Renal cortex interstitium (tissue), 11 donors: ENCODE measurements at regions not wholly inside any gene's neighbourhood (a gene's known extent, or its start where the extent isn't known, plus 50 kb on each side); places are given as distances from the start of the nearest gene placed in this dataset.
"Not testable (repeated sequence)": the region's sequence is repeated elsewhere in the genome, so short reads cannot be mapped to it uniquely, and the experiment has no call there.

Experiments used
- DNase-seq, 11 donors: peaks; one replicate each; pipeline ENCODE4 v3.0.0-alpha.2; 2013; ENCODE audit warnings: low read depth in 9 of 11, low spot score in 4 of 11; ENCODE audit errors: extremely low read depth in 1 of 11

DNA sequence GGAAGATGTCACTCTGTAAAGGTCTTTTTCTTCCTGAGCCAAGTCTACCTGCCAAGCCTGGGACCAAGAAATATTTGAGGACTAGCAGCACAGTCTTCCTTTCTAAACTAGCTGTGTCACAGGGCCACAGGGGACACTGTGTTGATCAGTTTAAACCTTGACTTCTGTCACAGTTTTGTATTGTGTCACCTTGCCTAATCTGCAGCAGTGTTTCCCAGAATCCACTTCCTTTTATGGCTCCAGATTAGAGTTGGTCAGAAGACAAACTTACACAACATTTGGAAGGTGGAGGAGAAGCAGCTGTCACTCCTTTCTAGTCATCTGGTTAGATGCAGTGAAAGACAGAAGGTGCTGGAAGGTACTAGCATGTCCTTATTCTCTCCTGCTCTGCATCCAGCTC is 143.1 kb upstream of the BCOR start:
- no peak for DNase-seq

GRCh38 chrX:40237731-40238178 is 140.0 kb upstream of the BCOR start:
- no peak for DNase-seq

DNA sequence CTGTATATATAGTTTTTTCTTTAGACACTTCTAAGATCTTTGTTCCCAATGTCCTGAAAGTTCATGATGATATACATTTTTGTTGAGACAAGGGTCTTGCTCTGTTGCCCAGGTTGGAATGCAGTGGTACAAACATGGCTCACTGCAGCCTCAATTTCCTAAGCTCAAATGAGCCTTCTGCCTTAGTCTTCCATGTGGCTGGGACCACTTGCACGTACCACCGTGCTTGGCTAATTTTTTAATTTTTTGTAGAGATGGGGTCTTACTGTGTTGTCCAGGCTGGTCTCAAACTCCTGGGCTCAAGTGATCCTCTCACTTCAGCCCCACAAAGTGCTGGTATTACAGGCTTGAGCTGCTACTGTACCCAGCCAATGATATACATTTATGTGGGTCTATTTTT is 132.9 kb upstream of the BCOR start:
- DNase-seq = no peak

- DNase-seq = no peak
Measured at GRCh38 chrX:40227125-40227524, 129.4 kb upstream of the BCOR start.

DNA sequence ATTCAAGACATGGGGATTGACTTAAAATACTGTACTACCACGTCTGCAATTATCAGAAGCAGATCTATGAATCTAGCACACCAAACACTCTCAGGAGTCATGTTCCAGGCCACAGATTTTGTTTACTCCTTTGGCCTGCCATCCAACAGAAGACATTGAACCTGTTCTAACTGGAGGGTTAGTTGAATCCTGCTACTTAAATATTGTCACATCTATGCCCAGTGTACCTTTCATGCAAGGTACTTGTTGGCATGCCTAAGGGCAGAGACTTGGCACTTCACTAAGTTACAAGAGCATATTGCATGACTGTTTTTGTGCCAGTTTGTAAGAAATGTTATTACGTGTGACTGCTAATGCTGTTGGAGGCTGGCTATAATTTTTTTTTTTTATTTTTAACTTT is 126.9 kb upstream of the BCOR start:
- no peak for DNase-seq

- DNase-seq = not testable (repeated sequence)
Measured at GRCh38 chrX:40222612-40223011, 124.9 kb upstream of the BCOR start.

DNA sequence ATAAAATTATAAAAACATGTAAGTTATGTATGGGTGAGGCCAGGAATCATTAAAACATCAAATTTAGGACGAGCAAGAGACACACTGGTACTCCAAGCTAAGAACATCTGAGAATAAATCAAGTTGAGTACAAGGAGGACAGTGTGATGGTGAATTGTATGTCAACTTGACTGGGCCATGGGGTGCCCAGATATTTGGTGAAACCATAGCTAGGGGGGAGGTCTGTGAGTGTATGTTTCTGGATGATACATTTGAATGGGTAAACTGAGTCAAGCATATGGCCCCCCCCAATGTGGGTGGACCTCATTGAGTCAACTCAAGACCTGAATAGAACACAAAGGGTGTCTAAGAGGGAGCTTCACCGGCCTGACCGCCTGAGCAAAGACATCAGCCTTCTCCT is 115.3 kb upstream of the BCOR start:
- DNase-seq = no peak

GRCh38 chrX:40209951-40210617 is 112.3 kb upstream of the BCOR start:
- no peak for DNase-seq

DNA sequence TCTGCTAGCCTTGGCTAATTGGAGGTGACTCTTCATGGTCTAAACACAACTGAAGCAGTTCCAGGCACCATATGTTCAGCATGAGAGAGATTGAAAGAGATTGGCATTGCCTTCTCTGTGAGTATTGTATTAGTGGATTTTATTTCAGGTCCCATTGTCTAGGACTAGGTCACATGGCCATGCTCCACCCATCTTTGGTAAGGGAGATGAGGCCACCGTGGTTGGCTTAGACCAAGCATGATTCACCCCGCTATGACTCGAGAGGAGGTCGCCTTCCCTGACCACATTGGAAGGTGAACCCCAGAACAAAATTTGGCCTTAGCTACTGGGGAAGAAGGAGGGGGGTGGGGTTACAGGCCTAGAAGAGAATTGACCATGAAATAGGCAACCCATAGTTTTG is 109.9 kb upstream of the BCOR start:
- DNase-seq = no peak

GRCh38 chrX:40205471-40205870 is 107.7 kb upstream of the BCOR start:
- no peak for DNase-seq

DNA sequence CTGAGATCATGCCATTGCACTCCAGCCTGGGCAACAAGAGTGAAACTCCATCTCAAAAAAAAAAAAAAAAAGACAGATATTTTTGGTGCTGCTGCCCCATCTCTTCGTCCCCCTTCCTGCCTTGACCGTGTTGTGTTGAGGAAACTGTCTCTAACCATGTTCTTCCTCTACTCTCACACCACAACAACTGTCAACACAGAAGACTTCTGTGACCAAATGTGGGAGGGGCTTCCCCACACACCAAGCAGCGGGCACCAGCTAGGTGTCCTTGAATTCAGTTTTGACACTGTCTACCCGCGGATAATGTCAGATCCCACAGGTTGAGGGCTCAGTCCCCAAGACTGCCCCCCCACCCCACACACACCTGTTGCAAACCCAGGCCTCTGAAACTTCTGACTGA is 104.7 kb upstream of the BCOR start:
- no peak for DNase-seq

DNA sequence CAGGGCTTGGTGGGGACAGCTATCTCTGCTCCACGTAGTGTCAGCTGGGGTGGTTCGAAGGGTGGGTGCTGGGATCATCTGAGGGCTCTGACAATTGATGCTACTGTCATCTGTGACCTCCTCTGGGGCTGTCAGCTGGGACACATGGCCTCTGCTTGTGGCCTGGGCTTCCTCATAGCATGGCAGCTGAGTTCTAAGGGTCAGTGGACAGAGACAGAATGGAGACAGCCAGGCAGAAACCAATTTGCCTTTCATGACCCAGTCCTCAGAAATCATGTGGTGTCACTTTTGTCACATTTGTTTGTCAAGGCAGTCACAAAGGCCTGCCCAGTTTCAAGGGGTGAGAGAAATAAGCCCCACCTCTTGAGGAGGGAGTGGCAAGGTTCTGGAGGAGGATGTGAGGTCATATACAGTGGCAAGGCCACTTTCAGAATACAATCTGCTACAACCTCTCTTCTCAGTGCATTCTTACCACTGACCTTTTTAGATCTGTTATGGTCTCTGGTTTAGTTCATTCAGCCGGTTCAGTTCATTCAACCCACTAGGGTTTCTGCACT is 103.6 kb upstream of the BCOR start:
- DNase-seq = no peak

DNA sequence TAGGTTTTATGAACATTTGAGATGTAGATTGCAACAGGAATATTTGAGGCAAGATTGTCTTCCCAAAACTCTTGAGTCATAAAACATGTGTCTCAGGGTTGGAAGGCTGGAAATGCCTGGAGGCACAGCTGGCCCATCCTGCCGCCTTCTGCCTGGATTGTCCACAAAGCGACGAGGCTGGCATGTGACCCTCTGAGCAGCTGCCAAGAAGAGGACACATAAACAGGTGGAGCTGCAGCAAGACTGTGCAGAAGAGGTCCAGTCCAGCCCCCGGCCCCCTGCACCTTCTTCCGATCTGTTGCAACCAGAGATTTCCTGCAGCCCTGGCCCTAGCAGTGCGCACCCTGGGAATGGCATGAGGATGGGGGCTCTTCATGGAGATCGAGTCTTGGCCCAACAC is 101.9 kb upstream of the BCOR start:
- no peak for DNase-seq

GRCh38 chrX:40197071-40197470 is 99.3 kb upstream of the BCOR start:
- DNase-seq = no peak

GRCh38 chrX:40195368-40195767 is 97.6 kb upstream of the BCOR start:
- no peak for DNase-seq

DNA sequence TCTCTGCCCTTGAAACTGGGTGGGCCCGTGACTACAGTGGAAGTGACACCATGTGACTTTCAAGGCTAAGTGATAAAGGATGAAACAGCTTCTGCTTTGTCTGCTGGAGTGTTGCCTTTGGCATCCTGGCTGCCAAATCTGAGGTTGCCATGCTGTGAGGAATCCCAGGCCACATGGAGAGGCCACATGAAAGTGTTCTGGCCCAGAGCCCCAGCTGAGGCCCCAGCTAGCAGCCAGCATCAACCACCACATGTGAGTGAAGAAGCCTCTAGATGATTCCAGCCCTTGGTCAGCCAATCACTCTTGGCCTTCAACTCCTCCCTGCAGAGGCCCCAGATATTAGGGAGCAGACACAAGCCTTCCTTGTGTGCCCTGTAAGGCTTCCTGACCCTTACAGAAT is 94.4 kb upstream of the BCOR start:
- no peak for DNase-seq

DNA sequence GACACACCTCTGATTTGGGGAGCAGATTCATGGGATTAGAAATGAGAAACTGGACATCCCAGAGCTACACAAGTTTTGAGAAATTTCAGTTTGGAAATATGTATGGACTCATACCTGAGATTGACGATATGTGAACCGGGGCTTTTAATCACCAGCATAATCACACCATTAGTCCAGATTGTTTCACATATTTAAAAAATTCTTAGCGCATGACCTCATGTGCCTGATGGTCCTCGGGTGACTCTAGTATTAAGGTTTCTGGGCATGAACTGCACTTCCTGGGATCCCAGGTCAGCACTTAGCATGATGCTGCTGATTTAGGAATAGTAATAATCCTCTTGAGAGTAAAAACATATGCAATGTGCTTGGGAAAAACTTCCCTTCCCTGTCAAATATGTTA is 91.9 kb upstream of the BCOR start:
- DNase-seq = no peak

GRCh38 chrX:40188573-40189417 is 91.0 kb upstream of the BCOR start:
- DNase-seq = no peak

GRCh38 chrX:40184968-40185367 is 87.2 kb upstream of the BCOR start:
- no peak for DNase-seq

GRCh38 chrX:40182615-40183014 is 84.9 kb upstream of the BCOR start:
- DNase-seq = no peak
